Fibroblast of lung (primary cell): ENCODE measurements at regions not wholly inside any gene's neighbourhood (a gene's known extent, or its start where the extent isn't known, plus 50 kb on each side); places are given as distances from the start of the nearest gene placed in this dataset.

Experiments used
- DNase-seq, 2 donors: peaks; one replicate each; pipeline versions ENCODE4 v3.0.0 to v3.0.0-alpha.2; 2010; ENCODE audit warnings: low read depth in 2 of 2
- H2AFZ ChIP-seq: 2 replicates; pipeline ENCODE4 v1.5.1; 2012; ENCODE audit warnings: low read length, control low read depth, inconsistent platforms
- H3K27ac ChIP-seq: 2 replicates; pipeline ENCODE4 v1.5.1; 2011; ENCODE audit warnings: low read length, control low read depth; ENCODE audit not compliant: insufficient read depth
- H3K27me3 ChIP-seq: 2 replicates; pipeline ENCODE4 v1.5.1; 2011; ENCODE audit warnings: mild to moderate bottlenecking, low read length; ENCODE audit not compliant: control insufficient read depth, insufficient read depth
- H3K36me3 ChIP-seq: 2 replicates; pipeline ENCODE4 v1.5.1; 2011; ENCODE audit warnings: low read length; ENCODE audit not compliant: control insufficient read depth, insufficient read depth
- H3K4me1 ChIP-seq: 2 replicates; pipeline ENCODE4 v1.5.1; 2011; ENCODE audit warnings: low read length; ENCODE audit not compliant: control insufficient read depth, insufficient read depth; ENCODE audit errors: extremely low read depth
- H3K4me2 ChIP-seq: 2 replicates; pipeline ENCODE4 v1.5.1; 2011; ENCODE audit warnings: low read length, control low read depth; ENCODE audit not compliant: insufficient read depth; ENCODE audit errors: extremely low read depth
- H3K4me3 ChIP-seq, 4 experiments: fragments of 200-600 bp in 1 of 4; sonication (generic) in 1 of 4; replicated peaks in 1 of 4; 2 replicates each; pipeline ENCODE4 v1.5.1; 2011 to 2016; ENCODE audit warnings: low read length in 4 of 4, low read depth in 3 of 4, mild to moderate bottlenecking in 3 of 4, control low read depth in 2 of 4, inconsistent platforms in 1 of 4, mixed read lengths in 1 of 4; ENCODE audit not compliant: insufficient read depth in 1 of 4; ENCODE audit errors: control extremely low read depth in 1 of 4
- H3K79me2 ChIP-seq: 2 replicates; pipeline ENCODE4 v1.5.1; 2012; ENCODE audit warnings: mild to moderate bottlenecking, low read length, inconsistent platforms; ENCODE audit not compliant: control insufficient read depth, insufficient read depth
- H3K9ac ChIP-seq: 2 replicates; pipeline ENCODE4 v1.5.1; 2011; ENCODE audit warnings: mild to moderate bottlenecking, low read length, control low read depth; ENCODE audit not compliant: insufficient read depth
- H3K9me3 ChIP-seq: 2 replicates; pipeline ENCODE4 v1.5.1; 2012; ENCODE audit warnings: low read depth, low read length; ENCODE audit not compliant: control insufficient read depth, insufficient read depth
- H4K20me1 ChIP-seq: 2 replicates; pipeline ENCODE4 v1.5.1; 2011; ENCODE audit warnings: low read length; ENCODE audit not compliant: control insufficient read depth, insufficient read depth; ENCODE audit errors: extremely low read depth
- EZH2 ChIP-seq: IDR thresholded peaks from 2 replicates; pipeline ENCODE4 v1.5.1; 2012; ENCODE audit warnings: low read length, control low read depth, mild to moderate bottlenecking; ENCODE audit errors: missing control alignments
- TF ChIP-seq, protein P1 (sequence below), 2 donors: IDR thresholded peaks in 1 of 2; conservative IDR thresholded peaks in 1 of 2; 1 replicate in 1 of 2; 2 replicates in 1 of 2; pipeline ENCODE4 v1.5.1; 2011 to 2012; ENCODE audit warnings: low read length in 2 of 2, control low read depth in 1 of 2, inconsistent platforms in 1 of 2, low read depth in 1 of 2, mild to moderate bottlenecking in 1 of 2

DNA sequence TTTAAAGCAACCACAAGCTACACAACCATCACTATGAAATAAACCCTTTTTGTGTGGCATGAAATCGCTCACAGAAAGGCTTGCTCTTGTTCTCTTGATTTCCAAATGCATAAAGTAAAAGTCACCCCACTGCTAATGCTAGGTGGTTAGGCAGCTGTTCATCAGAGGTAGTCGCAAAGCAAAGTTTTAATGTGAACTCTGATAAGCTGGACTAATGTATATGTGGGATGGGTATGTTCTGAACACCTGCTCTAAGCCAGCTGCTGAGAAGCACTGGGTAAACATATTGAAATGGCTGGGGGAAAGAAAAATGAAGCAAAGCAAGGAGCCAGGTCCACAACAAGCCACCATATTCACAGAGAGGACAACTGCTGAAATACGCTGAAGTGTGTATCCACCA lies 142.3 kb downstream of the KLF12 start:
- H3K9ac ChIP-seq, result no peak overlapping the region
- TF ChIP-seq EZH2, result no peak
- TF ChIP-seq, protein P1, sequence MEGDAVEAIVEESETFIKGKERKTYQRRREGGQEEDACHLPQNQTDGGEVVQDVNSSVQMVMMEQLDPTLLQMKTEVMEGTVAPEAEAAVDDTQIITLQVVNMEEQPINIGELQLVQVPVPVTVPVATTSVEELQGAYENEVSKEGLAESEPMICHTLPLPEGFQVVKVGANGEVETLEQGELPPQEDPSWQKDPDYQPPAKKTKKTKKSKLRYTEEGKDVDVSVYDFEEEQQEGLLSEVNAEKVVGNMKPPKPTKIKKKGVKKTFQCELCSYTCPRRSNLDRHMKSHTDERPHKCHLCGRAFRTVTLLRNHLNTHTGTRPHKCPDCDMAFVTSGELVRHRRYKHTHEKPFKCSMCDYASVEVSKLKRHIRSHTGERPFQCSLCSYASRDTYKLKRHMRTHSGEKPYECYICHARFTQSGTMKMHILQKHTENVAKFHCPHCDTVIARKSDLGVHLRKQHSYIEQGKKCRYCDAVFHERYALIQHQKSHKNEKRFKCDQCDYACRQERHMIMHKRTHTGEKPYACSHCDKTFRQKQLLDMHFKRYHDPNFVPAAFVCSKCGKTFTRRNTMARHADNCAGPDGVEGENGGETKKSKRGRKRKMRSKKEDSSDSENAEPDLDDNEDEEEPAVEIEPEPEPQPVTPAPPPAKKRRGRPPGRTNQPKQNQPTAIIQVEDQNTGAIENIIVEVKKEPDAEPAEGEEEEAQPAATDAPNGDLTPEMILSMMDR (conservative IDR thresholded peaks at IDR 0.05 in 1 of 2, IDR thresholded peaks at IDR 0.05 in 1 of 2; ENCODE audit: low read depth in 1 of 2, low read length in 2 of 2), result no peak
- no peaks in the 10 kb centered on the region for H3K4me1 ChIP-seq
- no peaks in the 10 kb centered on the region for H3K79me2 ChIP-seq
- peaks cover 1% of the 10 kb centered on the region for H4K20me1 ChIP-seq
- no peaks in the 10 kb centered on the region for H3K27me3 ChIP-seq
- no peaks in the 10 kb centered on the region for H3K36me3 ChIP-seq
- no peaks in the 10 kb centered on the region for H3K9me3 ChIP-seq
- DNase-seq, result no peak
- H3K27ac ChIP-seq, result no peak overlapping the region
- H3K4me2 ChIP-seq, result no peak overlapping the region
- no peak overlapping the region for H3K4me3 ChIP-seq
- H2AFZ ChIP-seq, result no peak overlapping the region

DNA sequence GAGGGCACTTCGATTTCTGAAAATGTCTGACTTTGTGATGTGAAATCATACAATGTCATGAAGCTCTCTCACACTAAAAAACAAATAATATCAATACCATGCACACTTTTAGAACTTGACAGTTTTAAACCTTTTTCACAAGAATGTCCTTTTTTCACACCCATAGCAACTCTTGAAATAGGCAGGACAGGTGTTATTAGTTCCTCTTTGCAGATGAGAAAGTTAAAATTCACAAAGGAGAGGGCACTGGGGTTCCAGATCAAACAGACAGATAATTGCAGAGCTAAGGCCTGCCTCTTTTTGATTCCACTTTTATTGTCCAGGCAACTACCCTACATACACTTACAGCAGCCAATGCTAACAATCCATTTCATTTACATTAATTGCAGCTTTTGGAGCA lies 142.8 kb downstream of the KLF12 start:
- H3K4me1 ChIP-seq, result no peaks in the 10 kb centered on the region
- H3K4me3 ChIP-seq, result no peak overlapping the region
- H3K9me3 ChIP-seq, result no peaks in the 10 kb centered on the region
- peaks cover 1% of the 10 kb centered on the region for H4K20me1 ChIP-seq
- no peak overlapping the region for H3K9ac ChIP-seq
- H2AFZ ChIP-seq, result no peak overlapping the region
- H3K36me3 ChIP-seq, result no peaks in the 10 kb centered on the region
- no peak overlapping the region for H3K4me2 ChIP-seq
- DNase-seq, result no peak
- no peak for TF ChIP-seq EZH2
- TF ChIP-seq, protein P1 (conservative IDR thresholded peaks at IDR 0.05 in 1 of 2, IDR thresholded peaks at IDR 0.05 in 1 of 2; ENCODE audit: low read depth in 1 of 2, low read length in 2 of 2), result no peak
- no peaks in the 10 kb centered on the region for H3K27me3 ChIP-seq
- H3K27ac ChIP-seq, result no peak overlapping the region
- H3K79me2 ChIP-seq, result no peaks in the 10 kb centered on the region

DNA sequence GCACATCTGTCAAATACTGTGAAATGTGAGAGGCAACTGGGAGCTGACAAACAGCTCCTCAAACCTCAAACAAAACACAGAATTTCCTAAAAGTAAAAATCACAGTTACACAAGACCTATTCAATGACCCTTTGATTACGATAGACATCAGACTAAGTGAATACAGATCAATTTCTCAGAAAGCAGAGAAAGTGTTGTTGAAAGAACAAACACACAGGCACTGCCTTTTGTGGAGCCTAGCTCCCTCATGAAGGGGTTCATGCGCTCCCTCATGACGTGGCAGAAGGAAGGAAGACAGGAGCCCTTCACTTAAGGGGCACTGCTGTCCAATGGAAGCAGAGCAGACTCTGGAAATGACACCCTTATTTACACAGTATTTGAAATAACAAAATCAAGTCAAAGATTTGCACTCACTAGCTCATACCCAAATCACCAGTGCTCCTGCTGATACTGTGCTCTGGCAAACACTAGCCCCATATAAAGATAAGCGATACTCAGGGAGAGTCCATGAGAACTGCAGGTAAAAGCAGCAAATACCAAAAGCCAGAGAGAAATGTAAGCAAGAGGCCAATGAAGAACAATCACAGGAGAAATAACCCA lies 144.9 kb downstream of the KLF12 start:
- Histone ChIP-seq H3K9me3 (no peaks in the 10 kb centered on the region), H3K79me2 (no peaks in the 10 kb centered on the region), H3K27ac (no peak overlapping the region), H3K4me2 (no peak overlapping the region), H3K4me3 (no peak overlapping the region), H3K27me3 (no peaks in the 10 kb centered on the region), H4K20me1 (peaks cover 1% of the 10 kb centered on the region), H3K4me1 (no peaks in the 10 kb centered on the region), H2AFZ (no peak overlapping the region), H3K9ac (no peak overlapping the region), H3K36me3 (no peaks in the 10 kb centered on the region)
- no peak for DNase-seq
- TF ChIP-seq EZH2, result no peak
- TF ChIP-seq, protein P1 (conservative IDR thresholded peaks at IDR 0.05 in 1 of 2, IDR thresholded peaks at IDR 0.05 in 1 of 2; ENCODE audit: low read depth in 1 of 2, low read length in 2 of 2), result no peak
